ENCODE measurements at regions not wholly inside any gene's neighbourhood (a gene's known extent, or its start where the extent isn't known, plus 50 kb on each side); places are given as distances from the start of the nearest gene placed in this dataset.

GRCh38 chr9:109922617-109923470 lies 142.8 kb downstream of the PALM2AKAP2 start:
- Histone ChIP-seq H3K4me2 (ENCODE audit: low read depth, low read length) (no peak overlapping the region), H3K79me2 (ENCODE audit: insufficient read depth, low read length) (no peaks in the 10 kb centered on the region), H2AFZ (ENCODE audit: low read length) (no peak overlapping the region), H3K9ac (ENCODE audit: insufficient read depth, low read depth, low read length) (no peak overlapping the region), H3K27ac (ENCODE audit: extremely low read length, insufficient read depth, low read length) (no peak overlapping the region), H4K20me1 (ENCODE audit: insufficient read depth, low read length) (no peaks in the 10 kb centered on the region), H3K36me3 (replicated peaks in 1 of 2; ENCODE audit: control insufficient read depth in 1 of 2, insufficient read depth in 2 of 2, low read length in 2 of 2) (no peaks in the 10 kb centered on the region), H3K9me3 (ENCODE audit: low read length) (no peaks in the 10 kb centered on the region), H3K4me1 (ENCODE audit: insufficient read depth, low read length) (no peaks in the 10 kb centered on the region), H3K27me3 (ENCODE audit: control insufficient read depth in 1 of 2, insufficient read depth in 2 of 2, low read length in 2 of 2) (no peaks in the 10 kb centered on the region), H3K4me3 (replicated peaks in 1 of 3; ENCODE audit: insufficient read depth in 1 of 3, low read depth in 2 of 3, low read length in 3 of 3) (no peak overlapping the region)
- no peak for ATAC-seq
- WGBS (ENCODE audit: low lambda C conversion rate): 70% methylated on average over 2 of the region's 2 CpGs
- BruUV-seq (replicated peaks): no TSS peak
- TF ChIP-seq FOXC1 (CRISPR knock-in tag; IDR thresholded peaks at IDR 0.05; ENCODE audit: borderline replicate concordance): no peak
- no peak for TF ChIP-seq MXD1 (CRISPR knock-in tag; IDR thresholded peaks at IDR 0.05)
- POLR2A ChIA-PET: no interaction called here
- in situ Hi-C loops (cut with HindIII; ENCODE audit: extremely low pct_ligation_motif_present, low pct_unique_long_range_greater_than_20kb) (no loop called here), intact Hi-C loops (cut with micrococcal nuclease; ENCODE audit: unreplicated experiment) (no loop called here)
- CTCF ChIA-PET (ENCODE audit: low intra/inter-chr PET ratio, low total read pairs): no interaction called here
- FAIRE-seq: no peak
- no peak for DNase-seq (ENCODE audit: low spot score)

- CTCF ChIA-PET (ENCODE audit: low intra/inter-chr PET ratio, low total read pairs): no interaction called here
- DNase-seq (ENCODE audit: low spot score): no peak
- WGBS (ENCODE audit: low lambda C conversion rate): 54% methylated on average over 5 of the region's 5 CpGs
These were observed 143.4 kb downstream of the PALM2AKAP2 start for GRCh38 chr9:109923471-109923760.

More at GRCh38 chr9:109923471-109923760, 143.4 kb downstream of the PALM2AKAP2 start:
- Histone ChIP-seq H3K27me3 (ENCODE audit: control insufficient read depth in 1 of 2, insufficient read depth in 2 of 2, low read length in 2 of 2) (no peaks in the 10 kb centered on the region), H3K79me2 (ENCODE audit: insufficient read depth, low read length) (no peaks in the 10 kb centered on the region), H3K9me3 (ENCODE audit: low read length) (no peaks in the 10 kb centered on the region), H3K9ac (ENCODE audit: insufficient read depth, low read depth, low read length) (no peak overlapping the region), H2AFZ (ENCODE audit: low read length) (no peak overlapping the region), H3K4me3 (replicated peaks in 1 of 3; ENCODE audit: insufficient read depth in 1 of 3, low read depth in 2 of 3, low read length in 3 of 3) (no peak overlapping the region), H3K4me2 (ENCODE audit: low read depth, low read length) (no peak overlapping the region), H3K27ac (ENCODE audit: extremely low read length, insufficient read depth, low read length) (no peak overlapping the region), H4K20me1 (ENCODE audit: insufficient read depth, low read length) (no peaks in the 10 kb centered on the region), H3K36me3 (replicated peaks in 1 of 2; ENCODE audit: control insufficient read depth in 1 of 2, insufficient read depth in 2 of 2, low read length in 2 of 2) (no peaks in the 10 kb centered on the region), H3K4me1 (ENCODE audit: insufficient read depth, low read length) (no peaks in the 10 kb centered on the region)
- POLR2A ChIA-PET: no interaction called here
- intact Hi-C loops (cut with micrococcal nuclease; ENCODE audit: unreplicated experiment): no loop called here
- in situ Hi-C loops (cut with HindIII; ENCODE audit: extremely low pct_ligation_motif_present, low pct_unique_long_range_greater_than_20kb): no loop called here
- no peak for FAIRE-seq
- no peak for ATAC-seq
- no TSS peak for BruUV-seq (replicated peaks)
- TF ChIP-seq DNMT3B (CRISPR knock-in tag; conservative IDR thresholded peaks at IDR 0.05): no peak
- no peak for TF ChIP-seq SNAPC4 (CRISPR knock-in tag; IDR thresholded peaks at IDR 0.05)
- TF ChIP-seq ZNF782 (CRISPR knock-in tag; IDR thresholded peaks at IDR 0.05; ENCODE audit: borderline replicate concordance): no peak
- TF ChIP-seq ZZZ3 (CRISPR knock-in tag; IDR thresholded peaks at IDR 0.05; ENCODE audit: borderline replicate concordance): no peak
- no peak for TF ChIP-seq ZNF367 (CRISPR knock-in tag; IDR thresholded peaks at IDR 0.05; ENCODE audit: borderline replicate concordance)
- no peak for TF ChIP-seq NR2F2 (IDR thresholded peaks at IDR 0.05; ENCODE audit: borderline replicate concordance, low read depth)
- no peak for TF ChIP-seq HMG20B (CRISPR knock-in tag; conservative IDR thresholded peaks at IDR 0.05)
- TF ChIP-seq SRF (IDR thresholded peaks at IDR 0.05; ENCODE audit: low read depth, low read length): no peak
- no peak for TF ChIP-seq ZSCAN31 (CRISPR knock-in tag; IDR thresholded peaks at IDR 0.05; ENCODE audit: low read depth)
